Progenitor cell of endocrine pancreas (in vitro differentiated cells): ENCODE measurements at regions not wholly inside any gene's neighbourhood (a gene's known extent, or its start where the extent isn't known, plus 50 kb on each side); places are given as distances from the start of the nearest gene placed in this dataset.
"Not testable (repeated sequence)": the region's sequence is repeated elsewhere in the genome, so short reads cannot be mapped to it uniquely, and the experiment has no call there.

ENCODE experiments used
- DNase-seq: peaks from one replicate; pipeline ENCODE4 v3.0.0; 2021; ENCODE audit warnings: low spot score; ENCODE audit not compliant: unreplicated experiment
- H3K27ac Mint-ChIP-seq: 2 replicates; pipeline ENCODE4 v1.8.0; 2021; ENCODE audit warnings: mild to moderate bottlenecking, moderate library complexity, mixed read lengths
- H3K27me3 Mint-ChIP-seq: 2 replicates; pipeline ENCODE4 v1.8.0; 2021; ENCODE audit warnings: mixed read lengths
- H3K36me3 Mint-ChIP-seq: 2 replicates; pipeline ENCODE4 v1.8.0; 2022; ENCODE audit warnings: mixed read lengths; ENCODE audit not compliant: insufficient read depth
- H3K4me1 Mint-ChIP-seq: 2 replicates; pipeline ENCODE4 v1.8.0; 2021; ENCODE audit warnings: low read depth, mixed read lengths
- H3K4me3 Mint-ChIP-seq: 2 replicates; pipeline ENCODE4 v1.8.0; 2021; ENCODE audit warnings: low read depth, mild to moderate bottlenecking, moderate library complexity, mixed read lengths
- H3K9me3 Mint-ChIP-seq: 2 replicates; pipeline ENCODE4 v1.8.0; 2021; ENCODE audit warnings: low read depth, mixed read lengths
- TF ChIP-seq, protein P1 (sequence below): fragments of 200-600 bp; sonication (generic); IDR thresholded peaks from one replicate; pipeline ENCODE4 v1.5.0; 2021; ENCODE audit warnings: antibody characterized with exemption, mild to moderate bottlenecking; ENCODE audit not compliant: unreplicated experiment

DNA sequence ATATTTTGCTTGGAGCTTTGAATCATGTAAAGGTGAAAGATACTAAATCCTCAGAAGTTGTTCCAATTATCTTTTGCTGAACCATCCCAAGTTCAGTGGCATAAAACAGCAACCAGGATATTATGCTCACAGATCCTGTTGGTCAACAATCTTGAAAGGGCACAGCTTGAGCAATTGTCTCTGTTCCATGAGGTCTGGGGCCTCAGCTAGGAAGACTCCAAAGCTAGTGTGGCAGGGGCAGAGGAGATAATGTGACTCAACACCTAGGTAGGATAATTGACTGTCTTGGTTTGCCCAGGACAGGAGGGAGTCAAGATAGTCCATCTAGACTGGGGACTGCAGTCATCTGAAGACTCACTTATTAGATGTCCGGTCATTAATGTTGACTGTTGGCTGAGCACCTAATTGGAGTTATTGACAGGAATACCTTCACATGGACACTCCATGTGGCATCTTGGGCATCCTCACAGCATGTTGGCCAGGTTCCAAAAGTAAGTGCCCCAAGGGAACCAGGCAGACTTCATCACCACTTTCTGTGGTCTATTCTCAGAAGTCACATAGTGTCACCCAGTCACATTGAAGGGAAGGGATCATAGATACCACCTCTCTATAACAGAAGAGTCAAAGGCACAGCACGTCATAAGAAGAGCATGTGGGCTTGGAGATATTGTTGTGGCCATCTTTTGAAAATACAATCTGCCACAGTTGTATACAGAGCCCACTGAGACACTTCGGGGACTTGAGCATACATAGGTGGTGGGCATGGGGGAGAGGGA, 88.4 kb upstream of the GPBP1 start:
- no peaks in the 10 kb centered on the region for H3K27me3 Mint-ChIP-seq
- no peaks in the 10 kb centered on the region for H3K9me3 Mint-ChIP-seq
- no peak for DNase-seq
- H3K4me3 Mint-ChIP-seq: no peak overlapping the region
- no peak overlapping the region for H3K27ac Mint-ChIP-seq
- TF ChIP-seq, protein P1, sequence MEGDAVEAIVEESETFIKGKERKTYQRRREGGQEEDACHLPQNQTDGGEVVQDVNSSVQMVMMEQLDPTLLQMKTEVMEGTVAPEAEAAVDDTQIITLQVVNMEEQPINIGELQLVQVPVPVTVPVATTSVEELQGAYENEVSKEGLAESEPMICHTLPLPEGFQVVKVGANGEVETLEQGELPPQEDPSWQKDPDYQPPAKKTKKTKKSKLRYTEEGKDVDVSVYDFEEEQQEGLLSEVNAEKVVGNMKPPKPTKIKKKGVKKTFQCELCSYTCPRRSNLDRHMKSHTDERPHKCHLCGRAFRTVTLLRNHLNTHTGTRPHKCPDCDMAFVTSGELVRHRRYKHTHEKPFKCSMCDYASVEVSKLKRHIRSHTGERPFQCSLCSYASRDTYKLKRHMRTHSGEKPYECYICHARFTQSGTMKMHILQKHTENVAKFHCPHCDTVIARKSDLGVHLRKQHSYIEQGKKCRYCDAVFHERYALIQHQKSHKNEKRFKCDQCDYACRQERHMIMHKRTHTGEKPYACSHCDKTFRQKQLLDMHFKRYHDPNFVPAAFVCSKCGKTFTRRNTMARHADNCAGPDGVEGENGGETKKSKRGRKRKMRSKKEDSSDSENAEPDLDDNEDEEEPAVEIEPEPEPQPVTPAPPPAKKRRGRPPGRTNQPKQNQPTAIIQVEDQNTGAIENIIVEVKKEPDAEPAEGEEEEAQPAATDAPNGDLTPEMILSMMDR: no peak
- H3K4me1 Mint-ChIP-seq: no peaks in the 10 kb centered on the region
- no peaks in the 10 kb centered on the region for H3K36me3 Mint-ChIP-seq

DNA sequence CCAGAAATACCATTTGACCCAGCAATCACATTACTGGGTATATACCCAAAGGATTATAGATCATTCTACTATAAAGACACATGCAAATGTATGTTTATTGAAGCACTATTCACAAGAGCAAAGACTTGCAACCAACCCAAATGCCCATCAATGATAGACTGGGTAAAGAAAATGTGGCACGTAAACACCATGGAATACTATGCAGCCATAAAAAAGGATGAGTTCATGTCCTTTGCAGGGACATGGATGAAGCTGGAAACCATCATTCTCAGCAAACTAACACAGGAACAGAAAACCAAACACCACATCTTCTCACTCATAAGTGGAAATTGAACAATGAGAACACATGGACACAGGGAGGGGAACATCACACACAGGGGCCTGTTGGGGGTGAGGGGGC, 85.9 kb upstream of the GPBP1 start:
- not testable (repeated sequence) for H3K27me3 Mint-ChIP-seq, H3K4me1 Mint-ChIP-seq, H3K4me3 Mint-ChIP-seq, H3K27ac Mint-ChIP-seq, H3K36me3 Mint-ChIP-seq, H3K9me3 Mint-ChIP-seq, DNase-seq

DNA sequence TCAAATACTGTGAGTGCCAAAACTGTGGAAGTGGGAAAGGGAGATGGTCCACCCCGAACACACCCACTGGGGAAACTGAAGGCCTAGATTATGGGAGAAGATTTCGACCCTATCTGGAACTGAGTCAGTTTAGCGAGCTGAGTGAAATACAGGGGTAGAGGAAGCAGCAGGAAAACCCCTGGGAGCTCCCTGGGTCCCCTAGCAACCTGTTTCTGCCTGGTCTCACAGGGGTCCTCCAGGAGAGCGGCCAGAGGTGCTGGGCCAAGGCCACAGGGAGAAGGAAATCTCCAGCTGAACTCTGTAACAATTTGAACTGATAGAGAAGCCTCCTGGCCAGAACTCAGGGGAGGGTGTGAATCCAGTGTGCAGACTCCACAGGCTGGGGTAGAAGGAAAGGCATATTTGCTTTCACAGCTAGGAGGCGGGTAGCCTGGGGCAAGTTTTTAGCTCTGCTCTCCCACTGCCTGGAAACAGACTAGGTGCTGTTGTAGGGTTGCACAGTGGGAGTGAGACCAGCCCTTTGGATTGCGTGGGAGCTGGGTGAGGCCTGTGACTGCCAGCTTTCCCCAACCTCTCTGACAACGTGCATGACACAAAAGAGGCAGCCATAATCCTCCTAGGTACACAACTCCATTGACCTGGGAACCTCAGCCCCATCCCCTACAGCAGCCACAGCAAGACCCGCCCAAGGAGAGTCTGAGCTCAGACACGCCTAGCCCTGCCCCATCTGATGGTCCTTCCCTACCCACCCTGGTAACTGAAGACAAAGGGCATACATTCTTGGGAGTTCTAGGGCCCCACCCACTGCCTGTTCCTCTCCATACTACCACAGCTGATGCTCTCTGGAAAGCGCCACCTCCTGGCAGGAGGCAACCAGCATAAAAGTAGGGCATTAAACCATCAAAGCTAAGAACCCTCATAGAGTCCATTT, 78.8 kb upstream of the GPBP1 start:
- peak overlapping the region; percentile 4 for H3K27ac Mint-ChIP-seq
- H3K4me1 Mint-ChIP-seq: no peaks in the 10 kb centered on the region
- H3K9me3 Mint-ChIP-seq: peaks cover 22% of the 10 kb centered on the region
- peaks cover 7% of the 10 kb centered on the region for H3K36me3 Mint-ChIP-seq
- no peak for DNase-seq
- H3K27me3 Mint-ChIP-seq: no peaks in the 10 kb centered on the region
- no peak overlapping the region for H3K4me3 Mint-ChIP-seq
- TF ChIP-seq, protein P1: no peak

DNA sequence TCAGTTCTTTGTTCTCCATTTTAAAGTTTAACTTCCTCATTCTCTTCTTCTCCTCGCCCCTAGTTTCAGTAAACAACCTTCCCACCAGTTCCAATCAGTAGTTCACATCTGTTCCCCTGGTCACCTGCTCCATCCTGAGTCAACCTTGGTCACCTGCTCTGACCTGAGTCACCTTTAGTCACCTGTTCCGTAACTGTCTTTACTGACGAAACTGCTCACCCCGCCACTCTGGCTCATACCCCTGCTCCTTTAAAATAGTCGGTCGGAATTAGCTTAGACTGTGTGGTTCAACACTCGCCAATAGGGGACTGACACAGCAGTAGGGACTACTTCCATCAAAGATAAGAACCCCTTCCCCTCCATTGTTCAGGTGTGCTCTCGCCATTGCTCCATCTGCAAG, 76.3 kb upstream of the GPBP1 start:
- Mint-ChIP-seq H3K4me3 (no peak overlapping the region), H3K9me3 (peaks cover 34% of the 10 kb centered on the region), H3K27me3 (no peaks in the 10 kb centered on the region), H3K27ac (no peak overlapping the region), H3K36me3 (peaks cover 7% of the 10 kb centered on the region), H3K4me1 (no peaks in the 10 kb centered on the region)
- DNase-seq: no peak
- TF ChIP-seq, protein P1: no peak

- Mint-ChIP-seq H3K4me1 (peaks cover 2% of the 10 kb centered on the region), H3K27ac (no peak overlapping the region), H3K9me3 (peaks cover 26% of the 10 kb centered on the region), H3K4me3 (no peak overlapping the region), H3K27me3 (no peaks in the 10 kb centered on the region), H3K36me3 (peaks cover 7% of the 10 kb centered on the region)
- no peak for DNase-seq
- TF ChIP-seq, protein P1: no peak
Measured at GRCh38 chr5:57102189-57102904, 71.5 kb upstream of the GPBP1 start.
